ENCODE measurements at regions not wholly inside any gene's neighbourhood (a gene's known extent, or its start where the extent isn't known, plus 50 kb on each side); places are given as distances from the start of the nearest gene placed in this dataset.

DNA sequence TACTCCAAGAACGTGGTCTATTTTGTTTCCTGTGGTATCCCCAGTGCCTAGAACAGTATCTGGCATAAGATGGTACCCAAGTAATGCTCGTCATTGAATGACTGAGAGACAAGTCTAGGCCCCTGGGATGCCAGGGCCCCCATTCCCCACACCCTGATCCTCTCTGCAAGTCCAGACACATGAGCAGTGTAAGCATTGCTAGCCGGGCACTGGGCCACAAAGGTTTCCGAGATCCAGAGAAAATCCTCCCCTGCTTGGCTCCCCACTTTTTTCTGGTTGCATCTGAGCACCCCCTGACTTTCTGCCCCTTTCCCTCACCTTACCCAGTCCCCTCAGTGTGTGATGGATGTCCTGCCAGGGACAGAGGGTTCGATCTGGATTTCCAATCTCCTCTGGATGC is 160.1 kb upstream of the NECTIN1 start:
- TF ChIP-seq, protein P1, sequence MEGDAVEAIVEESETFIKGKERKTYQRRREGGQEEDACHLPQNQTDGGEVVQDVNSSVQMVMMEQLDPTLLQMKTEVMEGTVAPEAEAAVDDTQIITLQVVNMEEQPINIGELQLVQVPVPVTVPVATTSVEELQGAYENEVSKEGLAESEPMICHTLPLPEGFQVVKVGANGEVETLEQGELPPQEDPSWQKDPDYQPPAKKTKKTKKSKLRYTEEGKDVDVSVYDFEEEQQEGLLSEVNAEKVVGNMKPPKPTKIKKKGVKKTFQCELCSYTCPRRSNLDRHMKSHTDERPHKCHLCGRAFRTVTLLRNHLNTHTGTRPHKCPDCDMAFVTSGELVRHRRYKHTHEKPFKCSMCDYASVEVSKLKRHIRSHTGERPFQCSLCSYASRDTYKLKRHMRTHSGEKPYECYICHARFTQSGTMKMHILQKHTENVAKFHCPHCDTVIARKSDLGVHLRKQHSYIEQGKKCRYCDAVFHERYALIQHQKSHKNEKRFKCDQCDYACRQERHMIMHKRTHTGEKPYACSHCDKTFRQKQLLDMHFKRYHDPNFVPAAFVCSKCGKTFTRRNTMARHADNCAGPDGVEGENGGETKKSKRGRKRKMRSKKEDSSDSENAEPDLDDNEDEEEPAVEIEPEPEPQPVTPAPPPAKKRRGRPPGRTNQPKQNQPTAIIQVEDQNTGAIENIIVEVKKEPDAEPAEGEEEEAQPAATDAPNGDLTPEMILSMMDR (IDR thresholded peaks at IDR 0.05) = no peak
- TF ChIP-seq POLR2AphosphoS5 (IDR thresholded peaks at IDR 0.05) (no peak), POLR2A (IDR thresholded peaks at IDR 0.05) (no peak)

Measured in prostate gland (tissue), 2 donors.